GM10266 (cell line): ENCODE measurements at regions not wholly inside any gene's neighbourhood (a gene's known extent, or its start where the extent isn't known, plus 50 kb on each side); places are given as distances from the start of the nearest gene placed in this dataset.

Experiments
- DNase-seq: peaks from one replicate; pipeline ENCODE4 v3.0.0; 2012; ENCODE audit errors: extremely low spot score
- CTCF ChIP-seq: IDR thresholded peaks from 2 replicates; pipeline ENCODE4 v1.5.1; 2012; ENCODE audit warnings: mild to moderate bottlenecking, low read depth; ENCODE audit not compliant: control insufficient read depth, insufficient read depth; ENCODE audit errors: missing control alignments

GRCh38 chr11:21769188-21769587, 423.7 kb upstream of the ANO5 start:
- no peak for DNase-seq

GRCh38 chr11:21771097-21771496, 421.8 kb upstream of the ANO5 start:
- no peak for DNase-seq
- TF ChIP-seq CTCF: no peak

More at GRCh38 chr11:21769188-21769587, 423.7 kb upstream of the ANO5 start:
- no peak for TF ChIP-seq CTCF

DNA sequence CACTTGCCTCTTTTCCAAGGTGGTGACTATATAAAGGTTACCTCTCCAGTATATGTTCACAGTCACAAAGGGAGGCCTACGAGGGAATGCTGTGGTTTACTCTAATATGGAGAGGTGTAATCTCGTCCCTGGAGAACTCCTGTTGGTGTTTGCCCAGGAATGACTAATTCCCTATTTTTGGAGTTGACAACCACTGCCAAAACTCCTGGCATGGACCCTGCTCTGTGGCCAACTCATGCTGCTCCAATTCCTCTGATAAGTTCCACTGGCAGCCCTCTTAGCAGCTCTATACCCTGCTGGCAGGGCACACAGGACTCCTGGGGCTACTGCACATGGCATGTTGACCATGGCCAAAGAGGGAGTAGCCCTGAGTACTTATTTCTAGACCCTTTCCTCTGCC, 418.7 kb upstream of the ANO5 start:
- no peak for TF ChIP-seq CTCF
- no peak for DNase-seq

DNA sequence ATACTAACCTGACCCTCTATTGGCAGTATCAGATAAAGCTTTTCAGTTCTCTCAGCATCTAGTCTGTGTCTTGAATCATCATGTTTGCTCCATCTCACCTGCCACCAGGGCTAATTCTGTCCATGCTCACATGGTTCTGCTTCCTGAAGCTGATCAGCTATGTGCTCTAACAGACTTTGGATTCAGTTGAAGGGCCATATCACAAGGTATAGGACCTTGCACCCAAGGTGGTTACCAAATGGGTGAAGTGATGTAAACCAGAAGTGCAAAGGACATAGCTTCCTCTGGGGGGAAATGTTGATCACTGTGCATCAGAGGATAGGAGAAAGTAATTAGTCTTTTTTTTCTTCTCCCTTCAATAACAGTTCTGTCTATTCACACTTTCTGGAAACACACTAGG, 417.0 kb upstream of the ANO5 start:
- TF ChIP-seq CTCF: no peak
- DNase-seq: no peak

- DNase-seq: no peak
- no peak for TF ChIP-seq CTCF
Observed at GRCh38 chr11:21783954-21784353, 408.9 kb upstream of the ANO5 start.

- TF ChIP-seq CTCF: no peak
- no peak for DNase-seq
Observed at GRCh38 chr11:21785351-21785750, 407.5 kb upstream of the ANO5 start.

DNA sequence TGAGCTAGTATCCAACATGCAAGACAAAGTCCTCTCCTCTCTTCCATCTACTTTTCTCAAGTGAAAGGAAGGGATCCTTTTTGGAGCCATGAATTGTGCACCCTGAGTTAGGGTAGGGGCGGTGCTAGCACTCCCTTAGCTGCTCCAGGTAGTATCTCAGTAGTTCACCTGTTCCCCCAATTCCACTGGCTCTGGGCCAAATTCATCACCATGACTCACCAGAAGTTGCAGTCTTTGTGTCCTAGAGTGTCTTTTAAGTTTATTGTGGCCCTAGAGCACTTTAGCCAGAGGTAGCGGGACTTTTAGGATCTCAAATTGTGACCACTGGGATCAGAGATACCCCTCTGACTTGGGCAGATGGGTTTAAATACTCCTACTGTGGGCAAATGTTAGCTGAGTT, 398.6 kb upstream of the ANO5 start:
- no peak for TF ChIP-seq CTCF
- no peak for DNase-seq
